ENCODE measurements at regions not wholly inside any gene's neighbourhood (a gene's known extent, or its start where the extent isn't known, plus 50 kb on each side); places are given as distances from the start of the nearest gene placed in this dataset.

- Histone ChIP-seq H3K27me3 (ENCODE audit: control insufficient read depth, insufficient read depth, low read length) (no peaks in the 10 kb centered on the region), H3K9me3 (ENCODE audit: control insufficient read depth, insufficient read depth, low read length) (no peaks in the 10 kb centered on the region), H3K36me3 (ENCODE audit: control insufficient read depth, insufficient read depth, low read length) (no peaks in the 10 kb centered on the region), H3K27ac (ENCODE audit: low read depth, low read length) (no peak overlapping the region), H3K4me1 (ENCODE audit: control insufficient read depth, insufficient read depth, low read length) (peaks cover 10% of the 10 kb centered on the region), H3K4me3 (ENCODE audit: low read depth, low read length) (no peak overlapping the region)
- WGBS (ENCODE audit: insufficient coverage), result 99% methylated on average over 7 of the region's 8 CpGs
- no peak for DNase-seq (ENCODE audit: low read depth in 4 of 6, low spot score in 6 of 6)
Measured at GRCh38 chr4:181502611-181503010, 740.6 kb upstream of the TENM3 start.

- Histone ChIP-seq H3K27me3 (ENCODE audit: control insufficient read depth, insufficient read depth, low read length) (no peaks in the 10 kb centered on the region), H3K4me1 (ENCODE audit: control insufficient read depth, insufficient read depth, low read length) (peaks cover 10% of the 10 kb centered on the region), H3K27ac (ENCODE audit: low read depth, low read length) (peak overlapping the region; percentile 72), H3K9me3 (ENCODE audit: control insufficient read depth, insufficient read depth, low read length) (no peaks in the 10 kb centered on the region), H3K4me3 (ENCODE audit: low read depth, low read length) (no peak overlapping the region), H3K36me3 (ENCODE audit: control insufficient read depth, insufficient read depth, low read length) (no peaks in the 10 kb centered on the region)
- peak in 2 of 6 donors; percentile 53 to 69 for DNase-seq (ENCODE audit: low read depth in 4 of 6, low spot score in 6 of 6)
- 17% methylated on average over 7 of the region's 12 CpGs for WGBS (ENCODE audit: insufficient coverage)
Measured at GRCh38 chr4:181503687-181504390, 739.4 kb upstream of the TENM3 start.

- Histone ChIP-seq H3K4me1 (ENCODE audit: control insufficient read depth, insufficient read depth, low read length) (peaks cover 10% of the 10 kb centered on the region), H3K27ac (ENCODE audit: low read depth, low read length) (no peak overlapping the region), H3K9me3 (ENCODE audit: control insufficient read depth, insufficient read depth, low read length) (no peaks in the 10 kb centered on the region), H3K27me3 (ENCODE audit: control insufficient read depth, insufficient read depth, low read length) (no peaks in the 10 kb centered on the region), H3K4me3 (ENCODE audit: low read depth, low read length) (no peak overlapping the region), H3K36me3 (ENCODE audit: control insufficient read depth, insufficient read depth, low read length) (no peaks in the 10 kb centered on the region)
- peak in 1 of 6 donors; percentile 70 for DNase-seq (ENCODE audit: low read depth in 4 of 6, low spot score in 6 of 6)
- WGBS (ENCODE audit: insufficient coverage), result 72% methylated on average over 6 of the region's 6 CpGs
Measured at GRCh38 chr4:181504924-181505323, 738.3 kb upstream of the TENM3 start.

GRCh38 chr4:181507180-181507835 is 735.9 kb upstream of the TENM3 start:
- Histone ChIP-seq H3K4me1 (ENCODE audit: control insufficient read depth, insufficient read depth, low read length) (peaks cover 7% of the 10 kb centered on the region), H3K27ac (ENCODE audit: low read depth, low read length) (no peak overlapping the region)

GRCh38 chr4:181507938-181508337 is 735.3 kb upstream of the TENM3 start:
- DNase-seq (ENCODE audit: low read depth in 4 of 6, low spot score in 6 of 6), result peak in 2 of 6 donors; percentile 45 to 86
- Histone ChIP-seq H3K27me3 (ENCODE audit: control insufficient read depth, insufficient read depth, low read length) (no peaks in the 10 kb centered on the region), H3K9me3 (ENCODE audit: control insufficient read depth, insufficient read depth, low read length) (no peaks in the 10 kb centered on the region), H3K4me3 (ENCODE audit: low read depth, low read length) (no peak overlapping the region), H3K27ac (ENCODE audit: low read depth, low read length) (no peak overlapping the region), H3K4me1 (ENCODE audit: control insufficient read depth, insufficient read depth, low read length) (peaks cover 7% of the 10 kb centered on the region), H3K36me3 (ENCODE audit: control insufficient read depth, insufficient read depth, low read length) (no peaks in the 10 kb centered on the region)
- WGBS (ENCODE audit: insufficient coverage), result 40% methylated on average over 6 of the region's 6 CpGs

More at GRCh38 chr4:181507180-181507835, 735.9 kb upstream of the TENM3 start:
- Histone ChIP-seq H3K36me3 (ENCODE audit: control insufficient read depth, insufficient read depth, low read length) (no peaks in the 10 kb centered on the region), H3K27me3 (ENCODE audit: control insufficient read depth, insufficient read depth, low read length) (no peaks in the 10 kb centered on the region), H3K4me3 (ENCODE audit: low read depth, low read length) (no peak overlapping the region), H3K9me3 (ENCODE audit: control insufficient read depth, insufficient read depth, low read length) (no peaks in the 10 kb centered on the region)
- DNase-seq (ENCODE audit: low read depth in 4 of 6, low spot score in 6 of 6), result peak in 2 of 6 donors; percentile 43 to 84
- WGBS (ENCODE audit: insufficient coverage), result 39% methylated on average over 4 of the region's 10 CpGs

- 35% methylated on average over 3 of the region's 6 CpGs for WGBS (ENCODE audit: insufficient coverage)
- no peak overlapping the region for H3K27ac ChIP-seq (ENCODE audit: low read depth, low read length)
- H3K27me3 ChIP-seq (ENCODE audit: control insufficient read depth, insufficient read depth, low read length), result no peaks in the 10 kb centered on the region
- no peaks in the 10 kb centered on the region for H3K9me3 ChIP-seq (ENCODE audit: control insufficient read depth, insufficient read depth, low read length)
- no peak overlapping the region for H3K4me3 ChIP-seq (ENCODE audit: low read depth, low read length)
- H3K36me3 ChIP-seq (ENCODE audit: control insufficient read depth, insufficient read depth, low read length), result no peaks in the 10 kb centered on the region
- no peak for DNase-seq (ENCODE audit: low read depth in 4 of 6, low spot score in 6 of 6)
- peaks cover 7% of the 10 kb centered on the region for H3K4me1 ChIP-seq (ENCODE audit: control insufficient read depth, insufficient read depth, low read length)
Measured at GRCh38 chr4:181508601-181509000, 734.6 kb upstream of the TENM3 start.

GRCh38 chr4:181509073-181509472 is 734.1 kb upstream of the TENM3 start:
- Histone ChIP-seq H3K4me1 (ENCODE audit: control insufficient read depth, insufficient read depth, low read length) (peaks cover 4% of the 10 kb centered on the region), H3K27ac (ENCODE audit: low read depth, low read length) (no peak overlapping the region), H3K4me3 (ENCODE audit: low read depth, low read length) (no peak overlapping the region), H3K9me3 (ENCODE audit: control insufficient read depth, insufficient read depth, low read length) (no peaks in the 10 kb centered on the region), H3K36me3 (ENCODE audit: control insufficient read depth, insufficient read depth, low read length) (no peaks in the 10 kb centered on the region), H3K27me3 (ENCODE audit: control insufficient read depth, insufficient read depth, low read length) (no peaks in the 10 kb centered on the region)
- DNase-seq (ENCODE audit: low read depth in 4 of 6, low spot score in 6 of 6), result no peak
- no CpG with 5 or more reads among the region's 6 CpGs for WGBS (ENCODE audit: insufficient coverage)

GRCh38 chr4:181517491-181517890 is 725.7 kb upstream of the TENM3 start:
- Histone ChIP-seq H3K36me3 (ENCODE audit: control insufficient read depth, insufficient read depth, low read length) (no peaks in the 10 kb centered on the region), H3K27me3 (ENCODE audit: control insufficient read depth, insufficient read depth, low read length) (no peaks in the 10 kb centered on the region)
- no CpG with 5 or more reads among the region's 3 CpGs for WGBS (ENCODE audit: insufficient coverage)

GRCh38 chr4:181520790-181521189 is 722.4 kb upstream of the TENM3 start:
- no peak overlapping the region for H3K4me3 ChIP-seq (ENCODE audit: low read depth, low read length)
- no peaks in the 10 kb centered on the region for H3K4me1 ChIP-seq (ENCODE audit: control insufficient read depth, insufficient read depth, low read length)
- 80% methylated on average over 2 of the region's 4 CpGs for WGBS (ENCODE audit: insufficient coverage)
- no peak overlapping the region for H3K27ac ChIP-seq (ENCODE audit: low read depth, low read length)
- no peaks in the 10 kb centered on the region for H3K36me3 ChIP-seq (ENCODE audit: control insufficient read depth, insufficient read depth, low read length)
- H3K27me3 ChIP-seq (ENCODE audit: control insufficient read depth, insufficient read depth, low read length), result no peaks in the 10 kb centered on the region
- no peak for DNase-seq (ENCODE audit: low read depth in 4 of 6, low spot score in 6 of 6)
- no peaks in the 10 kb centered on the region for H3K9me3 ChIP-seq (ENCODE audit: control insufficient read depth, insufficient read depth, low read length)

More at GRCh38 chr4:181517491-181517890, 725.7 kb upstream of the TENM3 start:
- H3K27ac ChIP-seq (ENCODE audit: low read depth, low read length), result no peak overlapping the region
- DNase-seq (ENCODE audit: low read depth in 4 of 6, low spot score in 6 of 6), result peak in 1 of 6 donors; percentile 60
- no peaks in the 10 kb centered on the region for H3K4me1 ChIP-seq (ENCODE audit: control insufficient read depth, insufficient read depth, low read length)
- H3K9me3 ChIP-seq (ENCODE audit: control insufficient read depth, insufficient read depth, low read length), result no peaks in the 10 kb centered on the region
- H3K4me3 ChIP-seq (ENCODE audit: low read depth, low read length), result no peak overlapping the region

GRCh38 chr4:181523973-181524372 is 719.2 kb upstream of the TENM3 start:
- no CpG with 5 or more reads among the region's 8 CpGs for WGBS (ENCODE audit: insufficient coverage)
- no peak overlapping the region for H3K4me3 ChIP-seq (ENCODE audit: low read depth, low read length)
- H3K27me3 ChIP-seq (ENCODE audit: control insufficient read depth, insufficient read depth, low read length), result no peaks in the 10 kb centered on the region
- no peak for DNase-seq (ENCODE audit: low read depth in 4 of 6, low spot score in 6 of 6)
- no peaks in the 10 kb centered on the region for H3K4me1 ChIP-seq (ENCODE audit: control insufficient read depth, insufficient read depth, low read length)
- no peaks in the 10 kb centered on the region for H3K36me3 ChIP-seq (ENCODE audit: control insufficient read depth, insufficient read depth, low read length)
- H3K27ac ChIP-seq (ENCODE audit: low read depth, low read length), result no peak overlapping the region
- no peaks in the 10 kb centered on the region for H3K9me3 ChIP-seq (ENCODE audit: control insufficient read depth, insufficient read depth, low read length)

Data from spinal cord (tissue), 9 donors.